ENCODE measurements at regions not wholly inside any gene's neighbourhood (a gene's known extent, or its start where the extent isn't known, plus 50 kb on each side); places are given as distances from the start of the nearest gene placed in this dataset.

- no peak for TF ChIP-seq CTCF (IDR thresholded peaks at IDR 0.05; ENCODE audit: borderline replicate concordance, extremely low read depth, low read length, poor library complexity, severe bottlenecking)
- TF ChIP-seq EZH2 (IDR thresholded peaks at IDR 0.05; ENCODE audit: borderline replicate concordance, low read depth, low read length, severe bottlenecking), result no peak
Observed at GRCh38 chr6:45822873-45823272, 192.8 kb downstream of the CLIC5 start.
